ENCODE measurements at regions not wholly inside any gene's neighbourhood (a gene's known extent, or its start where the extent isn't known, plus 50 kb on each side); places are given as distances from the start of the nearest gene placed in this dataset.

GRCh38 chr5:130805036-130805435, 360.0 kb downstream of the HINT1 start:
- no peaks in the 10 kb centered on the region for H3K36me3 ChIP-seq (ENCODE audit: insufficient read depth, low read depth, low read length)
- H3K27me3 ChIP-seq (ENCODE audit: insufficient read depth, low read length): no peaks in the 10 kb centered on the region
- H3K9ac ChIP-seq (ENCODE audit: low read depth, low read length): no peak overlapping the region
- H3K4me3 ChIP-seq (ENCODE audit: low read length): no peak overlapping the region
- H3K9me3 ChIP-seq (ENCODE audit: insufficient read depth, low read depth, low read length): no peaks in the 10 kb centered on the region
- H3K27ac ChIP-seq (ENCODE audit: low read length): no peak overlapping the region
- H3K4me1 ChIP-seq (ENCODE audit: insufficient read depth, low read length): no peaks in the 10 kb centered on the region

- no peaks in the 10 kb centered on the region for H3K27me3 ChIP-seq (ENCODE audit: insufficient read depth, low read length)
- no peaks in the 10 kb centered on the region for H3K4me1 ChIP-seq (ENCODE audit: insufficient read depth, low read length)
- H3K4me3 ChIP-seq (ENCODE audit: low read length): no peak overlapping the region
- H3K27ac ChIP-seq (ENCODE audit: low read length): no peak overlapping the region
- H3K9ac ChIP-seq (ENCODE audit: low read depth, low read length): no peak overlapping the region
- H3K9me3 ChIP-seq (ENCODE audit: insufficient read depth, low read depth, low read length): no peaks in the 10 kb centered on the region; the same call in 1 of the 2 replicates
- no peaks in the 10 kb centered on the region for H3K36me3 ChIP-seq (ENCODE audit: insufficient read depth, low read depth, low read length)
These were observed 363.1 kb downstream of the HINT1 start for GRCh38 chr5:130801963-130802362.

- H3K4me1 ChIP-seq (ENCODE audit: insufficient read depth, low read length): no peaks in the 10 kb centered on the region
- no peaks in the 10 kb centered on the region; the same call in 1 of the 2 replicates for H3K9me3 ChIP-seq (ENCODE audit: insufficient read depth, low read depth, low read length)
- no peak overlapping the region for H3K27ac ChIP-seq (ENCODE audit: low read length)
- no peaks in the 10 kb centered on the region for H3K36me3 ChIP-seq (ENCODE audit: insufficient read depth, low read depth, low read length)
- no peak overlapping the region for H3K4me3 ChIP-seq (ENCODE audit: low read length)
- no peaks in the 10 kb centered on the region for H3K27me3 ChIP-seq (ENCODE audit: insufficient read depth, low read length)
- no peak overlapping the region for H3K9ac ChIP-seq (ENCODE audit: low read depth, low read length)
These were observed 366.0 kb downstream of the HINT1 start for GRCh38 chr5:130799015-130799414.

GRCh38 chr5:130797303-130797702, 367.8 kb downstream of the HINT1 start:
- H3K27ac ChIP-seq (ENCODE audit: low read length): no peak overlapping the region
- H3K9ac ChIP-seq (ENCODE audit: low read depth, low read length): no peak overlapping the region
- H3K4me3 ChIP-seq (ENCODE audit: low read length): no peak overlapping the region
- H3K27me3 ChIP-seq (ENCODE audit: insufficient read depth, low read length): no peaks in the 10 kb centered on the region
- no peaks in the 10 kb centered on the region for H3K36me3 ChIP-seq (ENCODE audit: insufficient read depth, low read depth, low read length)
- H3K4me1 ChIP-seq (ENCODE audit: insufficient read depth, low read length): no peaks in the 10 kb centered on the region
- no peaks in the 10 kb centered on the region; the same call in 1 of the 2 replicates for H3K9me3 ChIP-seq (ENCODE audit: insufficient read depth, low read depth, low read length)

- H3K27ac ChIP-seq (ENCODE audit: low read length): no peak overlapping the region
These were observed 368.2 kb downstream of the HINT1 start for GRCh38 chr5:130796902-130797301.

GRCh38 chr5:130796032-130796431, 369.0 kb downstream of the HINT1 start:
- no peak overlapping the region for H3K9ac ChIP-seq (ENCODE audit: low read depth, low read length)
- no peak overlapping the region for H3K4me3 ChIP-seq (ENCODE audit: low read length)
- H3K27ac ChIP-seq (ENCODE audit: low read length): no peak overlapping the region
- H3K4me1 ChIP-seq (ENCODE audit: insufficient read depth, low read length): no peaks in the 10 kb centered on the region
- H3K9me3 ChIP-seq (ENCODE audit: insufficient read depth, low read depth, low read length): no peaks in the 10 kb centered on the region; the same call in 1 of the 2 replicates
- no peaks in the 10 kb centered on the region for H3K27me3 ChIP-seq (ENCODE audit: insufficient read depth, low read length)
- no peaks in the 10 kb centered on the region for H3K36me3 ChIP-seq (ENCODE audit: insufficient read depth, low read depth, low read length)

More at GRCh38 chr5:130796902-130797301, 368.2 kb downstream of the HINT1 start:
- Histone ChIP-seq H3K27me3 (ENCODE audit: insufficient read depth, low read length) (no peaks in the 10 kb centered on the region), H3K9ac (ENCODE audit: low read depth, low read length) (no peak overlapping the region), H3K9me3 (ENCODE audit: insufficient read depth, low read depth, low read length) (no peaks in the 10 kb centered on the region; the same call in 1 of the 2 replicates), H3K36me3 (ENCODE audit: insufficient read depth, low read depth, low read length) (no peaks in the 10 kb centered on the region), H3K4me3 (ENCODE audit: low read length) (no peak overlapping the region), H3K4me1 (ENCODE audit: insufficient read depth, low read length) (no peaks in the 10 kb centered on the region)

GRCh38 chr5:130795037-130795436, 370.0 kb downstream of the HINT1 start:
- no peak overlapping the region for H3K4me3 ChIP-seq (ENCODE audit: low read length)
- no peaks in the 10 kb centered on the region; the same call in 1 of the 2 replicates for H3K9me3 ChIP-seq (ENCODE audit: insufficient read depth, low read depth, low read length)
- no peak overlapping the region for H3K27ac ChIP-seq (ENCODE audit: low read length)
- no peaks in the 10 kb centered on the region for H3K27me3 ChIP-seq (ENCODE audit: insufficient read depth, low read length)
- no peak overlapping the region for H3K9ac ChIP-seq (ENCODE audit: low read depth, low read length)
- H3K36me3 ChIP-seq (ENCODE audit: insufficient read depth, low read depth, low read length): no peaks in the 10 kb centered on the region
- no peaks in the 10 kb centered on the region for H3K4me1 ChIP-seq (ENCODE audit: insufficient read depth, low read length)

- no peaks in the 10 kb centered on the region; the same call in 1 of the 2 replicates for H3K4me1 ChIP-seq (ENCODE audit: insufficient read depth, low read length)
- no peaks in the 10 kb centered on the region for H3K27me3 ChIP-seq (ENCODE audit: insufficient read depth, low read length)
- no peaks in the 10 kb centered on the region for H3K9me3 ChIP-seq (ENCODE audit: insufficient read depth, low read depth, low read length)
- no peak overlapping the region for H3K9ac ChIP-seq (ENCODE audit: low read depth, low read length)
- no peak overlapping the region for H3K27ac ChIP-seq (ENCODE audit: low read length)
- H3K4me3 ChIP-seq (ENCODE audit: low read length): no peak overlapping the region
- no peaks in the 10 kb centered on the region for H3K36me3 ChIP-seq (ENCODE audit: insufficient read depth, low read depth, low read length)
These were observed 387.3 kb downstream of the HINT1 start for GRCh38 chr5:130777794-130778193.

GRCh38 chr5:130773813-130774212, 391.2 kb downstream of the HINT1 start:
- H3K27ac ChIP-seq (ENCODE audit: low read length): no peak overlapping the region
- no peaks in the 10 kb centered on the region; the same call in 1 of the 2 replicates for H3K4me1 ChIP-seq (ENCODE audit: insufficient read depth, low read length)
- H3K9me3 ChIP-seq (ENCODE audit: insufficient read depth, low read depth, low read length): no peaks in the 10 kb centered on the region
- H3K4me3 ChIP-seq (ENCODE audit: low read length): no peak overlapping the region
- H3K27me3 ChIP-seq (ENCODE audit: insufficient read depth, low read length): no peaks in the 10 kb centered on the region
- no peaks in the 10 kb centered on the region for H3K36me3 ChIP-seq (ENCODE audit: insufficient read depth, low read depth, low read length)
- no peak overlapping the region for H3K9ac ChIP-seq (ENCODE audit: low read depth, low read length)

GRCh38 chr5:130762031-130762430, 403.0 kb downstream of the HINT1 start:
- no peaks in the 10 kb centered on the region for H3K9me3 ChIP-seq (ENCODE audit: insufficient read depth, low read depth, low read length)
- H3K36me3 ChIP-seq (ENCODE audit: insufficient read depth, low read depth, low read length): no peaks in the 10 kb centered on the region
- no peaks in the 10 kb centered on the region for H3K4me1 ChIP-seq (ENCODE audit: insufficient read depth, low read length)
- H3K9ac ChIP-seq (ENCODE audit: low read depth, low read length): no peak overlapping the region; the same call in 1 of the 2 replicates
- H3K27me3 ChIP-seq (ENCODE audit: insufficient read depth, low read length): no peaks in the 10 kb centered on the region
- no peak overlapping the region for H3K27ac ChIP-seq (ENCODE audit: low read length)
- no peak overlapping the region for H3K4me3 ChIP-seq (ENCODE audit: low read length)

GRCh38 chr5:130759061-130759460, 406.0 kb downstream of the HINT1 start:
- no peaks in the 10 kb centered on the region for H3K36me3 ChIP-seq (ENCODE audit: insufficient read depth, low read depth, low read length)

GRCh38 chr5:130747556-130747955, 417.5 kb downstream of the HINT1 start:
- Histone ChIP-seq H3K4me3 (ENCODE audit: low read length) (no peak overlapping the region), H3K27ac (ENCODE audit: low read length) (no peak overlapping the region), H3K27me3 (ENCODE audit: insufficient read depth, low read length) (no peaks in the 10 kb centered on the region), H3K36me3 (ENCODE audit: insufficient read depth, low read depth, low read length) (no peaks in the 10 kb centered on the region), H3K9me3 (ENCODE audit: insufficient read depth, low read depth, low read length) (peaks cover 7% of the 10 kb centered on the region; the same call in 1 of the 2 replicates), H3K9ac (ENCODE audit: low read depth, low read length) (no peak overlapping the region), H3K4me1 (ENCODE audit: insufficient read depth, low read length) (no peaks in the 10 kb centered on the region)

More at GRCh38 chr5:130759061-130759460, 406.0 kb downstream of the HINT1 start:
- no peaks in the 10 kb centered on the region for H3K4me1 ChIP-seq (ENCODE audit: insufficient read depth, low read length)
- H3K27ac ChIP-seq (ENCODE audit: low read length): no peak overlapping the region
- no peaks in the 10 kb centered on the region for H3K27me3 ChIP-seq (ENCODE audit: insufficient read depth, low read length)
- H3K9me3 ChIP-seq (ENCODE audit: insufficient read depth, low read depth, low read length): no peaks in the 10 kb centered on the region
- no peak overlapping the region for H3K4me3 ChIP-seq (ENCODE audit: low read length)
- no peak overlapping the region for H3K9ac ChIP-seq (ENCODE audit: low read depth, low read length)

All from iPS-20b (cell line).